Right atrium auricular region (tissue), 2 donors: ENCODE measurements at regions not wholly inside any gene's neighbourhood (a gene's known extent, or its start where the extent isn't known, plus 50 kb on each side); places are given as distances from the start of the nearest gene placed in this dataset.

Experiments
- DNase-seq: peaks from one replicate; pipeline ENCODE4 v3.0.0-alpha.2; 2019; ENCODE audit warnings: low spot score
- H3K27ac ChIP-seq, 2 donors: fragments of 200-600 bp; sonication (generic); 1 replicate in 1 of 2; 2 replicates in 1 of 2; pipeline ENCODE4 v1.5.1; 2016 to 2019
- H3K27me3 ChIP-seq, 2 donors: fragments of 200-600 bp; sonication (generic); one replicate each; pipeline versions ENCODE4 v1.5.1 to v1.6.0; 2017 to 2019
- H3K36me3 ChIP-seq: fragments of 200-600 bp; sonication (generic); one replicate; pipeline ENCODE4 v1.5.1; 2016
- H3K4me1 ChIP-seq, 2 donors: fragments of 200-600 bp; sonication (generic); one replicate each; pipeline versions ENCODE4 v1.5.1 to v1.6.0; 2017 to 2019
- H3K4me3 ChIP-seq, 2 donors: fragments of 200-600 bp; sonication (generic); 1 replicate in 1 of 2; 2 replicates in 1 of 2; pipeline ENCODE4 v1.5.1; 2017 to 2019; ENCODE audit warnings: mild to moderate bottlenecking in 1 of 2, moderate library complexity in 1 of 2
- H3K9me3 ChIP-seq, 2 donors: fragments of 200-600 bp; sonication (generic); one replicate each; pipeline ENCODE4 v1.5.1; 2019
- TF ChIP-seq, protein P1 (sequence below), 2 donors: fragments of 200-600 bp; sonication (generic); IDR thresholded peaks; one replicate each; pipeline ENCODE4 v1.5.1; 2019; ENCODE audit warnings: antibody characterized with exemption in 2 of 2

DNA sequence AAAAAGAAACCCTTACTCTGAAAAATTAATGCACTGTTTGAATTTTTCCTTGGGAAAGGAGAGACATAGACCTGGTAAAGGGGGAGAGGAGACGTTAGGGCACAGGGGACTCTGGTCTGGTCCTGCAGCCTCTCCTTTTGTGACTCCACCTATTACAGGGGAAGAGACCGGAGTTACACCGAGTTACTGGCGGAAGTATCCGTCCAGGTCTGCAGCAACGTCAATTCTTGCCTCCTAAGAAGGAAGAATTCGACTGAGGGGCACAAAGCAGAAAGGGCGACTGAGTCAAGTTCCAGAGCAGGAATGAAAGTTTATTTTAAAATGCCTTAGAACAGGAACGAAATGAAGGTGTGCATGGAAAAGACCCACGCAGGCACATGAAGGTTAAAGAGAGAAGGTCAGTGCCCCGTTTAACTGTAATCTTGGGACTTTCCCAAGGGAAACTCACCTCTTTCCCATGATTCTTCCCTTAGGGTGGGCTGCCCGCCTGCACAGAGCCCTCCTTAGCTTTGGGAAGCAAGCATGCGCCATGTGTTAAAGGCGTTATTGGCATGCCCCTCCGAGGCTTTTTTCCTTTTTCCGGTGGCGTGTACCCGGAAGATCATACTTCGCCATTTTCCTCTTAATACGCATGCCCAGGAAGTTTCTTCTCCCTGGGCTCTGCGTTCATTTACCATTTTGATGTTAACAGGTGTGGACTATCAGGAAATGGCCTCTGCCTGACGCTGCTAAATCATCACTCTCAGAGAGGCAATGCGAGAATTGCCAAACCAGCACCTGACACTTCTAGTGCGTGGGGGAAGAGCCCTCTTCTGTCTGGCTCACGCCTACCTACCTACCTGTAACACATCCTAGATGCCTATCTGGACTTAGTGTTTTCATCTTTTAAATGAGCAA lies 409.6 kb upstream of the PAPPA start:
- H3K27ac ChIP-seq: no peak overlapping the region
- TF ChIP-seq, protein P1, sequence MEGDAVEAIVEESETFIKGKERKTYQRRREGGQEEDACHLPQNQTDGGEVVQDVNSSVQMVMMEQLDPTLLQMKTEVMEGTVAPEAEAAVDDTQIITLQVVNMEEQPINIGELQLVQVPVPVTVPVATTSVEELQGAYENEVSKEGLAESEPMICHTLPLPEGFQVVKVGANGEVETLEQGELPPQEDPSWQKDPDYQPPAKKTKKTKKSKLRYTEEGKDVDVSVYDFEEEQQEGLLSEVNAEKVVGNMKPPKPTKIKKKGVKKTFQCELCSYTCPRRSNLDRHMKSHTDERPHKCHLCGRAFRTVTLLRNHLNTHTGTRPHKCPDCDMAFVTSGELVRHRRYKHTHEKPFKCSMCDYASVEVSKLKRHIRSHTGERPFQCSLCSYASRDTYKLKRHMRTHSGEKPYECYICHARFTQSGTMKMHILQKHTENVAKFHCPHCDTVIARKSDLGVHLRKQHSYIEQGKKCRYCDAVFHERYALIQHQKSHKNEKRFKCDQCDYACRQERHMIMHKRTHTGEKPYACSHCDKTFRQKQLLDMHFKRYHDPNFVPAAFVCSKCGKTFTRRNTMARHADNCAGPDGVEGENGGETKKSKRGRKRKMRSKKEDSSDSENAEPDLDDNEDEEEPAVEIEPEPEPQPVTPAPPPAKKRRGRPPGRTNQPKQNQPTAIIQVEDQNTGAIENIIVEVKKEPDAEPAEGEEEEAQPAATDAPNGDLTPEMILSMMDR (IDR thresholded peaks at IDR 0.05): no peak
- H3K36me3 ChIP-seq: no peaks in the 10 kb centered on the region
- no peaks in the 10 kb centered on the region for H3K27me3 ChIP-seq
- no peaks in the 10 kb centered on the region for H3K4me1 ChIP-seq
- no peak for DNase-seq
- H3K4me3 ChIP-seq: no peak overlapping the region
- H3K9me3 ChIP-seq: no peaks in the 10 kb centered on the region

DNA sequence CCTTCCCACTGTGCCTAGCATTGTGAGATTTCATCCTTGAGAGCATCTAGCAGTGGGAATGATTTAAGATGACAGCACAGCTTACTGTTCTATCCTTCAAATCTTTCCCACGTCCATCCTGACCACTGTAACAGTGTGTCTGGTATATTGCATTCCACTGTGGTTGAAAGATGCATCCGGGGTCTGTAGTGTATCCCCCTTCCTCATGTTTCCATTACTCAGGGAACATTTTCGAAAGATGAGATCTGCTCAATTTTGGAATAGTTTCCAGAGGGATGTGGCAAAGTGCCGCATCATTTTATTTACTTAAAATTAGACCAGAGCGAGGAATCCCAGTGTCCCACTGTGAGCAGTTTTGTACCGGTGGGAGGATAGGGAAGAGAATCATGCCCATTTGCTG lies 407.1 kb upstream of the PAPPA start:
- no peak overlapping the region for H3K4me3 ChIP-seq
- H3K4me1 ChIP-seq: no peaks in the 10 kb centered on the region
- TF ChIP-seq, protein P1 (IDR thresholded peaks at IDR 0.05): no peak
- H3K36me3 ChIP-seq: no peaks in the 10 kb centered on the region
- no peaks in the 10 kb centered on the region for H3K27me3 ChIP-seq
- no peaks in the 10 kb centered on the region for H3K9me3 ChIP-seq
- H3K27ac ChIP-seq: no peak overlapping the region
- DNase-seq: no peak

DNA sequence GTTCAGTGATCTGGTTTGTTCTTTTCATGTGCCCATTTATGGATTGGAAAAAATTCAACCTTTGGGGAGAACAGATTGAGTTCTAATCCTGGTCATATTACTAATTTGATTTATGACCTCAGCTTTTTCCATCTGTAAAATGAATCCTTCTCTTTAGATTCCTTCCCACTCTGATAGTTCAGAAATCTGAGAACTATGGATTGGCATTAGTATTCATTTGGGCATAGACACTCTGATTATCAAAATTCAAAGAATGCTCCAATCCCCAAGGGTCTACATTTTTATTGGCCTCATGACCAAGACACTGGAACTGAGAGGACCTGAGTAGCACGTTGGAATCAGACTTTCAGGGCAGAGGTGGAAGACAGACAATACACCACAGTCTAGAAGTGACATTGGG lies 405.9 kb upstream of the PAPPA start:
- no peak overlapping the region for H3K4me3 ChIP-seq
- no peak for DNase-seq
- TF ChIP-seq, protein P1 (IDR thresholded peaks at IDR 0.05): no peak
- no peak overlapping the region for H3K27ac ChIP-seq
- H3K9me3 ChIP-seq: no peaks in the 10 kb centered on the region
- no peaks in the 10 kb centered on the region for H3K36me3 ChIP-seq
- H3K27me3 ChIP-seq: no peaks in the 10 kb centered on the region
- no peaks in the 10 kb centered on the region for H3K4me1 ChIP-seq

DNA sequence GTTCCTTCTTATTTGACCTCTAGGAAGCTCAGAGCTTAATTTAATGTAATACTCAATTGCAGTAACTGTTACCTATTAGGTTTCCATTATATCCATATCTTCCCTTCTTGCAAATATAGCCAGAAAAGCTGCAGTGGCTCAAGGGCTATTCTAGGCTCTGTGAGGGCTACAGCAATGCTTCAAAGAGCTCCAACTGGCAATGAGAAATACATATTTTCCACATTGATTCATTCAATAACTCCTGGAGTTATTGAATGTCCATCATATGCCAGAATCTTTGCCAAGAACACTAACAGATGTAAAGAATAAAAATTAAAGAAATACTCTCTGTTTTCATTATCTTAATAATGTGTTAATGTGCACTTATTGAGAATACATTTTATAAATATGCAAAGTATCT lies 396.9 kb upstream of the PAPPA start:
- Histone ChIP-seq H3K9me3 (no peaks in the 10 kb centered on the region), H3K4me3 (no peak overlapping the region), H3K36me3 (no peaks in the 10 kb centered on the region), H3K27me3 (no peaks in the 10 kb centered on the region), H3K27ac (no peak overlapping the region), H3K4me1 (no peaks in the 10 kb centered on the region)
- TF ChIP-seq, protein P1 (IDR thresholded peaks at IDR 0.05): no peak
- DNase-seq: no peak

DNA sequence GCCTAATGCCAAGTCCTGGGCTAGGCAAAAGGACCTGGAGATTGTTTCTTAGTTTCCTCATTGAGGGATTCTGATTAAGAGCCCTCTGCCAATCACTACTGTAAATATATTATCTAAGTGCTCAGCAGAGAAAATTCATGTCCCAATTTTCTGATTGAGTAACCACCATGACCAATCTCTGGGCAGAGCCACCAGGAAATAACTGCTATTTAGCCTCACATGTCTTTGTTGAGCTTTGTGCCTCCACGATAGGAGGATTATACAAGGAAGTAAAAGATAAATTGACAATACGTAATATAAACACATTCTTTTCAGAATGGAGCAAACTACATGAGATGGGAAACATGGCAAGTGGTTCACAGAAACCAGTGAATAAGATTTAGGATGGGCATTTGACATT lies 396.1 kb upstream of the PAPPA start:
- Histone ChIP-seq H3K27me3 (no peaks in the 10 kb centered on the region), H3K4me3 (no peak overlapping the region), H3K9me3 (no peaks in the 10 kb centered on the region), H3K4me1 (no peaks in the 10 kb centered on the region), H3K27ac (no peak overlapping the region), H3K36me3 (no peaks in the 10 kb centered on the region)
- TF ChIP-seq, protein P1 (IDR thresholded peaks at IDR 0.05): no peak
- DNase-seq: no peak

DNA sequence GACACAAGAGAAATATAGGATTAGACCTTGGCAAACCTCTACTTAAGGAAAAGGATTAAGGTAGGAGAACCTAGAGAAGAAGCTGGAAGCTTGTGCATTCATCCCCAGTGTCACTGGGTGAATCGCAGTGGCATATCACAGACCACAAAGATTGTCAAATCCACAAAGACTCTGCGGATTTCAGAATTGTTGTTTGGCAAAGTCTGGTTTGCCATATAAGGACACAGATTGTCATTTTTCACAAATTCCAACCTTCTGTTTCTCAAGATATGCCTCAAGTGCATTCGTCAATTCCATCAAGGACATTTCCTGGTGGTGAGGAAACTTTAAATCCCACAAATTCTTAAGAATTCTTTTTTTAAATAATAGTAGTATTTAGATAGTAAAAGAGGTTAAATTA lies 395.1 kb upstream of the PAPPA start:
- Histone ChIP-seq H3K36me3 (no peaks in the 10 kb centered on the region), H3K4me3 (no peak overlapping the region), H3K27ac (no peak overlapping the region), H3K27me3 (no peaks in the 10 kb centered on the region), H3K4me1 (no peaks in the 10 kb centered on the region), H3K9me3 (no peaks in the 10 kb centered on the region)
- TF ChIP-seq, protein P1 (IDR thresholded peaks at IDR 0.05): no peak
- DNase-seq: no peak
